ENCODE measurements at regions not wholly inside any gene's neighbourhood (a gene's known extent, or its start where the extent isn't known, plus 50 kb on each side); places are given as distances from the start of the nearest gene placed in this dataset.
"Not testable (repeated sequence)": the region's sequence is repeated elsewhere in the genome, so short reads cannot be mapped to it uniquely, and the experiment has no call there.

GRCh38 chr4:58833126-58833525 lies 1722.9 kb upstream of the IGFBP7 start:
- no TSS peak for BruUV-seq (replicated peaks)
- TF ChIP-seq CTCF (IDR thresholded peaks at IDR 0.05; ENCODE audit: insufficient read depth in 1 of 2, low read depth in 1 of 2, low read length in 1 of 2, severe bottlenecking in 1 of 2, unreplicated experiment in 1 of 2): no peak

GRCh38 chr4:58825278-58825677 lies 1715.1 kb upstream of the IGFBP7 start:
- Mint-ChIP-seq H3K36me3 (ENCODE audit: insufficient read depth, unreplicated experiment) (no peaks in the 10 kb centered on the region), H3K9me3 (ENCODE audit: unreplicated experiment) (no peaks in the 10 kb centered on the region), H3K4me1 (ENCODE audit: low read depth, unreplicated experiment) (no peaks in the 10 kb centered on the region), H3K27ac (ENCODE audit: unreplicated experiment) (no peak overlapping the region), H3K27me3 (ENCODE audit: insufficient read depth, unreplicated experiment) (peaks cover 2% of the 10 kb centered on the region), H3K4me3 (ENCODE audit: unreplicated experiment) (no peak overlapping the region)
- no peak for DNase-seq
- BruUV-seq (replicated peaks): no TSS peak
- no peaks in the 10 kb centered on the region for H3K27me3 ChIP-seq (replicated peaks; ENCODE audit: control insufficient read depth, insufficient read depth, low read length)
- H3K36me3 ChIP-seq (ENCODE audit: control insufficient read depth, insufficient read depth, low read length): no peaks in the 10 kb centered on the region
- H3K4me3 ChIP-seq (ENCODE audit: low read depth, low read length): no peak overlapping the region
- H3K4me1 ChIP-seq: no peaks in the 10 kb centered on the region
- no peaks in the 10 kb centered on the region for H3K9me3 ChIP-seq
- no peak for TF ChIP-seq CTCF (IDR thresholded peaks at IDR 0.05; ENCODE audit: insufficient read depth in 1 of 2, low read depth in 1 of 2, low read length in 1 of 2, severe bottlenecking in 1 of 2, unreplicated experiment in 1 of 2)
- ChIA-PET POLR2A (no interaction called here), CTCF (no interaction called here)
- intact Hi-C loops (cut with micrococcal nuclease; ENCODE audit: unreplicated experiment): no loop called here

More at GRCh38 chr4:58833126-58833525, 1722.9 kb upstream of the IGFBP7 start:
- H3K4me1 Mint-ChIP-seq (ENCODE audit: low read depth, unreplicated experiment): no peaks in the 10 kb centered on the region
- intact Hi-C loops (cut with micrococcal nuclease; ENCODE audit: unreplicated experiment): no loop called here
- ChIA-PET CTCF (no interaction called here), POLR2A (no interaction called here)
- no peak overlapping the region for H3K4me3 ChIP-seq (ENCODE audit: low read depth, low read length)
- no peak overlapping the region for H3K27ac Mint-ChIP-seq (ENCODE audit: unreplicated experiment)
- H3K27me3 ChIP-seq (replicated peaks; ENCODE audit: control insufficient read depth, insufficient read depth, low read length): no peaks in the 10 kb centered on the region
- DNase-seq: no peak
- no peaks in the 10 kb centered on the region for H3K9me3 ChIP-seq
- no peaks in the 10 kb centered on the region for H3K4me1 ChIP-seq
- H3K36me3 ChIP-seq (ENCODE audit: control insufficient read depth, insufficient read depth, low read length): no peaks in the 10 kb centered on the region
- peaks cover 6% of the 10 kb centered on the region for H3K27me3 Mint-ChIP-seq (ENCODE audit: insufficient read depth, unreplicated experiment)
- no peak overlapping the region for H3K4me3 Mint-ChIP-seq (ENCODE audit: unreplicated experiment)
- peaks cover 4% of the 10 kb centered on the region for H3K36me3 Mint-ChIP-seq (ENCODE audit: insufficient read depth, unreplicated experiment)
- no peaks in the 10 kb centered on the region for H3K9me3 Mint-ChIP-seq (ENCODE audit: unreplicated experiment)

- CTCF ChIA-PET; H3K4me1 ChIP-seq; H3K9me3 Mint-ChIP-seq (ENCODE audit: unreplicated experiment); H3K4me3 ChIP-seq (ENCODE audit: low read depth, low read length); H3K36me3 Mint-ChIP-seq (ENCODE audit: insufficient read depth, unreplicated experiment); intact Hi-C loops (cut with micrococcal nuclease; ENCODE audit: unreplicated experiment); H3K27me3 ChIP-seq (replicated peaks; ENCODE audit: control insufficient read depth, insufficient read depth, low read length); H3K4me1 Mint-ChIP-seq (ENCODE audit: low read depth, unreplicated experiment); BruUV-seq (replicated peaks); H3K4me3 Mint-ChIP-seq (ENCODE audit: unreplicated experiment); H3K27ac Mint-ChIP-seq (ENCODE audit: unreplicated experiment); DNase-seq; H3K27me3 Mint-ChIP-seq (ENCODE audit: insufficient read depth, unreplicated experiment); H3K36me3 ChIP-seq (ENCODE audit: control insufficient read depth, insufficient read depth, low read length); H3K9me3 ChIP-seq; POLR2A ChIA-PET: not testable (repeated sequence)
Measured at GRCh38 chr4:58818560-58818959, 1708.4 kb upstream of the IGFBP7 start.

GRCh38 chr4:58809948-58810347 lies 1699.8 kb upstream of the IGFBP7 start:
- peak in 1 of 2 experiments; percentile 9 for DNase-seq
- Mint-ChIP-seq H3K27me3 (ENCODE audit: insufficient read depth, unreplicated experiment) (no peaks in the 10 kb centered on the region), H3K4me1 (ENCODE audit: low read depth, unreplicated experiment) (peaks cover 17% of the 10 kb centered on the region), H3K36me3 (ENCODE audit: insufficient read depth, unreplicated experiment) (no peaks in the 10 kb centered on the region), H3K9me3 (ENCODE audit: unreplicated experiment) (no peaks in the 10 kb centered on the region), H3K27ac (ENCODE audit: unreplicated experiment) (peak overlapping the region; percentile 43), H3K4me3 (ENCODE audit: unreplicated experiment) (peak overlapping the region; percentile 23)
- H3K4me1 ChIP-seq: peaks cover 36% of the 10 kb centered on the region
- BruUV-seq (replicated peaks): no TSS peak
- ChIA-PET CTCF (no interaction called here), POLR2A (no interaction called here)
- H3K4me3 ChIP-seq (ENCODE audit: low read depth, low read length): no peak overlapping the region
- no peak for TF ChIP-seq CTCF (IDR thresholded peaks at IDR 0.05; ENCODE audit: insufficient read depth in 1 of 2, low read depth in 1 of 2, low read length in 1 of 2, severe bottlenecking in 1 of 2, unreplicated experiment in 1 of 2)
- intact Hi-C loops (cut with micrococcal nuclease; ENCODE audit: unreplicated experiment): no loop called here
- no peaks in the 10 kb centered on the region for H3K36me3 ChIP-seq (ENCODE audit: control insufficient read depth, insufficient read depth, low read length)
- no peaks in the 10 kb centered on the region for H3K27me3 ChIP-seq (replicated peaks; ENCODE audit: control insufficient read depth, insufficient read depth, low read length)
- H3K9me3 ChIP-seq: no peaks in the 10 kb centered on the region

Measured in Caco-2 (cell line).